Neural cell (in vitro differentiated cells): ENCODE measurements at regions not wholly inside any gene's neighbourhood (a gene's known extent, or its start where the extent isn't known, plus 50 kb on each side); places are given as distances from the start of the nearest gene placed in this dataset.

Experiments
- H2AFZ ChIP-seq: fragments of 200-600, 300-800 bp; sonication (generic), shearing (Covaris generic); 2 replicates; pipeline ENCODE4 v1.6.0; 2014; ENCODE audit warnings: low read depth, mild to moderate bottlenecking, antibody characterized with exemption, low read length, moderate library complexity
- H3F3A ChIP-seq: fragments of 200-600 bp; shearing (Covaris generic); 2 replicates; pipeline ENCODE4 v1.6.1; 2016; ENCODE audit warnings: mild to moderate bottlenecking, moderate library complexity, mixed read lengths, antibody characterized with exemption, low read length; ENCODE audit not compliant: insufficient read depth, poor library complexity, severe bottlenecking
- H3K27ac ChIP-seq: fragments of 200-600, 300-800 bp; sonication (generic), shearing (Covaris generic); 2 replicates; pipeline ENCODE4 v1.5.1; 2014; ENCODE audit warnings: mild to moderate bottlenecking, low read length, moderate library complexity
- H3K27me3 ChIP-seq: fragments of 300-800, 200-600 bp; sonication (generic), shearing (Covaris generic); 2 replicates; pipeline ENCODE4 v1.6.0; 2014; ENCODE audit warnings: mild to moderate bottlenecking, low read depth, low read length, moderate library complexity; ENCODE audit not compliant: insufficient read depth
- H3K36me3 ChIP-seq: fragments of 300-800, 200-600 bp; sonication (generic), shearing (Covaris generic); 2 replicates; pipeline ENCODE4 v1.5.1; 2014; ENCODE audit warnings: mild to moderate bottlenecking, antibody characterized with exemption, low read length, moderate library complexity; ENCODE audit not compliant: insufficient read depth
- H3K4me2 ChIP-seq: fragments of 300-800, 200-600 bp; sonication (generic), shearing (Covaris generic); 2 replicates; pipeline ENCODE4 v1.6.0; 2014; ENCODE audit warnings: mild to moderate bottlenecking, low read length
- H3K4me3 ChIP-seq: fragments of 300-800, 200-600 bp; sonication (generic), shearing (Covaris generic); 2 replicates; pipeline ENCODE4 v1.5.1; 2014; ENCODE audit warnings: mild to moderate bottlenecking, low read length, moderate library complexity
- H3K79me2 ChIP-seq: fragments of 200-600 bp; shearing (Covaris generic); replicated peaks from 2 replicates; pipeline ENCODE4 v1.6.0; 2014; ENCODE audit warnings: mild to moderate bottlenecking, low read length, moderate library complexity; ENCODE audit not compliant: insufficient read depth
- H3K9ac ChIP-seq: fragments of 300-800, 200-600 bp; sonication (generic), shearing (Covaris generic); 2 replicates; pipeline ENCODE4 v1.6.1; 2016; ENCODE audit warnings: mild to moderate bottlenecking, low read length, mixed read lengths
- H3K9me2 ChIP-seq: fragments of 200-600 bp; shearing (Covaris generic); 2 replicates; pipeline ENCODE4 v1.6.1; 2016; ENCODE audit warnings: mild to moderate bottlenecking, low read length, mixed read lengths; ENCODE audit not compliant: insufficient read depth
- H3K9me3 ChIP-seq: fragments of 200-600, 300-800 bp; sonication (generic), shearing (Covaris generic); 2 replicates; pipeline ENCODE4 v1.6.1; 2016; ENCODE audit warnings: mild to moderate bottlenecking, mixed run types, low read length, moderate library complexity, mixed read lengths
- H4K20me1 ChIP-seq: fragments of 200-600 bp; shearing (Covaris generic); 2 replicates; pipeline ENCODE4 v1.6.1; 2016; ENCODE audit warnings: mild to moderate bottlenecking, mixed run types; ENCODE audit not compliant: insufficient read depth
- EP300 ChIP-seq: fragments of 450-650 bp; conservative IDR thresholded peaks from 2 replicates; pipeline ENCODE4 v1.6.1; 2014; ENCODE audit warnings: antibody characterized with exemption, mild to moderate bottlenecking, moderate library complexity; ENCODE audit not compliant: poor library complexity, severe bottlenecking
- EZH2 ChIP-seq: fragments of 200-600, 300-800 bp; shearing (Covaris generic), sonication (generic); IDR thresholded peaks from 2 replicates; pipeline ENCODE4 v1.6.1; 2014; ENCODE audit warnings: antibody characterized with exemption, low read length, borderline replicate concordance, mild to moderate bottlenecking; ENCODE audit not compliant: insufficient read depth, poor library complexity, severe bottlenecking
- MXI1 ChIP-seq: fragments of 450-650 bp; conservative IDR thresholded peaks from 2 replicates; pipeline ENCODE4 v1.6.1; 2014; ENCODE audit warnings: antibody characterized with exemption, mild to moderate bottlenecking; ENCODE audit not compliant: poor library complexity, severe bottlenecking
- POLR2AphosphoS5 ChIP-seq: IDR thresholded peaks from 2 replicates; pipeline ENCODE4 v1.6.1; 2012
- RAD21 ChIP-seq: fragments of 450-650 bp; conservative IDR thresholded peaks from 2 replicates; pipeline ENCODE4 v1.6.1; 2014; ENCODE audit warnings: antibody characterized with exemption, mild to moderate bottlenecking, moderate library complexity
- REST ChIP-seq: IDR thresholded peaks from 2 replicates; pipeline ENCODE4 v1.6.1; 2012; ENCODE audit warnings: borderline replicate concordance
- SMC3 ChIP-seq: fragments of 450-650 bp; conservative IDR thresholded peaks from 2 replicates; pipeline ENCODE4 v1.6.1; 2014; ENCODE audit warnings: antibody characterized with exemption, mild to moderate bottlenecking, moderate library complexity; ENCODE audit not compliant: poor library complexity
- TAF1 ChIP-seq: IDR thresholded peaks from 2 replicates; pipeline ENCODE4 v1.6.1; 2012; ENCODE audit warnings: low read depth
- TF ChIP-seq, protein P1 (sequence below): fragments of 450-650 bp; IDR thresholded peaks from 2 replicates; pipeline ENCODE4 v1.5.1; 2014; ENCODE audit warnings: antibody characterized with exemption, mild to moderate bottlenecking, moderate library complexity; ENCODE audit not compliant: poor library complexity, severe bottlenecking

DNA sequence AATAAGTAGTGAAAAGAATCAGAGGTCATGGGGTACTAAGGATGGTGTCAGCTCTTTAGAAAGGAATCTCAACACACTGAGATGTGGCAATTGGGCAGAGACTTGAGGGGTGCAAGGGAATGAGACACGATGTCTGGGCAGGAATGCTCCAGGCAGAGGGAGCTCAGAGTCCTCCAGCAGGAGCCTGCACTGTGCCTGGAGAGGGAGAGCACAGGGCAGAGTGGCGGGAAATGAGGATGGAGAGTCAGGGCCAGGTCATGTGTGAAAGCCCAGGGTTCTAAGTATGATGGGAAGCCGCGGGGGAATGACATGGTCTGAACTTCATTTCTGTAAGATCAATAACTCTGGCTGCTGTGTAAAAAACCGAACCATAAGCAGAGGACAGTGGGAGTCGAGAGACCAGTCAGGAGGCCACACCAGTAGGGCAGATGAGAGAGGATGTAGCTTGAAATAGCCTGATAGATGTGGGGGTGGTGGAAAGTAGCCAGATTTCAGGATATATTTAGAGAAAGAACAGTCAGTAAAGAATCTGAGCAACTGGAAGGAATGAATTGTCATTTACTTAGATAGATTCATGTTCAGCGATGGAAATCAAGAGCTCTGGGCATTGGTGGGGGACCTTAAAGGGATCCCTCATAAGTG is 133.4 kb upstream of the DTNBP1 start:
- no peaks in the 10 kb centered on the region for H3K9me3 ChIP-seq
- H3K36me3 ChIP-seq = no peaks in the 10 kb centered on the region
- no peak overlapping the region for H2AFZ ChIP-seq
- H3K27me3 ChIP-seq = no peaks in the 10 kb centered on the region
- H3K9ac ChIP-seq = no peak overlapping the region
- H4K20me1 ChIP-seq = no peaks in the 10 kb centered on the region
- H3K4me2 ChIP-seq = no peak overlapping the region
- no peaks in the 10 kb centered on the region for H3K9me2 ChIP-seq
- TF ChIP-seq RAD21 = no peak
- no peak for TF ChIP-seq SMC3
- TF ChIP-seq, protein P1, sequence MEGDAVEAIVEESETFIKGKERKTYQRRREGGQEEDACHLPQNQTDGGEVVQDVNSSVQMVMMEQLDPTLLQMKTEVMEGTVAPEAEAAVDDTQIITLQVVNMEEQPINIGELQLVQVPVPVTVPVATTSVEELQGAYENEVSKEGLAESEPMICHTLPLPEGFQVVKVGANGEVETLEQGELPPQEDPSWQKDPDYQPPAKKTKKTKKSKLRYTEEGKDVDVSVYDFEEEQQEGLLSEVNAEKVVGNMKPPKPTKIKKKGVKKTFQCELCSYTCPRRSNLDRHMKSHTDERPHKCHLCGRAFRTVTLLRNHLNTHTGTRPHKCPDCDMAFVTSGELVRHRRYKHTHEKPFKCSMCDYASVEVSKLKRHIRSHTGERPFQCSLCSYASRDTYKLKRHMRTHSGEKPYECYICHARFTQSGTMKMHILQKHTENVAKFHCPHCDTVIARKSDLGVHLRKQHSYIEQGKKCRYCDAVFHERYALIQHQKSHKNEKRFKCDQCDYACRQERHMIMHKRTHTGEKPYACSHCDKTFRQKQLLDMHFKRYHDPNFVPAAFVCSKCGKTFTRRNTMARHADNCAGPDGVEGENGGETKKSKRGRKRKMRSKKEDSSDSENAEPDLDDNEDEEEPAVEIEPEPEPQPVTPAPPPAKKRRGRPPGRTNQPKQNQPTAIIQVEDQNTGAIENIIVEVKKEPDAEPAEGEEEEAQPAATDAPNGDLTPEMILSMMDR = no peak
- TF ChIP-seq EZH2 = no peak
- TF ChIP-seq MXI1 = no peak
- no peak for TF ChIP-seq EP300
- no peak for TF ChIP-seq POLR2AphosphoS5
- TF ChIP-seq TAF1 = no peak
- no peak for TF ChIP-seq REST
- no peak overlapping the region for H3K27ac ChIP-seq
- H3F3A ChIP-seq = no peaks in the 10 kb centered on the region
- H3K79me2 ChIP-seq = no peaks in the 10 kb centered on the region
- H3K4me3 ChIP-seq = no peak overlapping the region

- no peaks in the 10 kb centered on the region for H3K27me3 ChIP-seq
These were observed 131.0 kb upstream of the DTNBP1 start for GRCh38 chr6:15793826-15794225.

More at GRCh38 chr6:15793826-15794225, 131.0 kb upstream of the DTNBP1 start:
- H3K4me2 ChIP-seq = no peak overlapping the region
- H3K27ac ChIP-seq = no peak overlapping the region
- no peak overlapping the region for H3K9ac ChIP-seq
- H3F3A ChIP-seq = no peaks in the 10 kb centered on the region
- H2AFZ ChIP-seq = no peak overlapping the region
- H3K4me3 ChIP-seq = no peak overlapping the region
- no peaks in the 10 kb centered on the region for H3K79me2 ChIP-seq
- H3K36me3 ChIP-seq = no peaks in the 10 kb centered on the region
- H4K20me1 ChIP-seq = no peaks in the 10 kb centered on the region
- TF ChIP-seq SMC3 (no peak), EZH2 (no peak), TAF1 (no peak), POLR2AphosphoS5 (no peak), EP300 (no peak), REST (no peak), MXI1 (no peak), RAD21 (no peak)
- TF ChIP-seq, protein P1 = no peak
- H3K9me2 ChIP-seq = no peaks in the 10 kb centered on the region
- H3K9me3 ChIP-seq = no peaks in the 10 kb centered on the region
